ENCODE measurements at regions not wholly inside any gene's neighbourhood (a gene's known extent, or its start where the extent isn't known, plus 50 kb on each side); places are given as distances from the start of the nearest gene placed in this dataset.

GRCh38 chr2:156784020-156784701 is 348.0 kb downstream of the GPD2 start:
- Histone ChIP-seq H3K27me3 (ENCODE audit: control insufficient read depth, insufficient read depth, low read length) (no peaks in the 10 kb centered on the region), H3K9me3 (ENCODE audit: control insufficient read depth, low read length) (no peaks in the 10 kb centered on the region), H3K36me3 (ENCODE audit: control insufficient read depth, insufficient read depth, low read length) (no peaks in the 10 kb centered on the region), H3K4me3 (ENCODE audit: low read length) (no peak overlapping the region), H3K4me1 (ENCODE audit: control insufficient read depth, insufficient read depth, low read length) (no peaks in the 10 kb centered on the region), H3K9ac (ENCODE audit: low read length) (no peak overlapping the region)

GRCh38 chr2:156787517-156787916 is 351.3 kb downstream of the GPD2 start:
- no peaks in the 10 kb centered on the region for H3K36me3 ChIP-seq (ENCODE audit: control insufficient read depth, insufficient read depth, low read length)
- no peak overlapping the region for H3K4me3 ChIP-seq (ENCODE audit: low read length)
- no peak overlapping the region for H3K9ac ChIP-seq (ENCODE audit: low read length)
- H3K27me3 ChIP-seq (ENCODE audit: control insufficient read depth, insufficient read depth, low read length), result no peaks in the 10 kb centered on the region
- H3K9me3 ChIP-seq (ENCODE audit: control insufficient read depth, low read length), result no peaks in the 10 kb centered on the region
- H3K4me1 ChIP-seq (ENCODE audit: control insufficient read depth, insufficient read depth, low read length), result no peaks in the 10 kb centered on the region

- no peaks in the 10 kb centered on the region for H3K4me1 ChIP-seq (ENCODE audit: control insufficient read depth, insufficient read depth, low read length)
- H3K36me3 ChIP-seq (ENCODE audit: control insufficient read depth, insufficient read depth, low read length), result no peaks in the 10 kb centered on the region
- H3K27me3 ChIP-seq (ENCODE audit: control insufficient read depth, insufficient read depth, low read length), result no peaks in the 10 kb centered on the region
- no peaks in the 10 kb centered on the region for H3K9me3 ChIP-seq (ENCODE audit: control insufficient read depth, low read length)
- no peak overlapping the region for H3K4me3 ChIP-seq (ENCODE audit: low read length)
- no peak overlapping the region for H3K9ac ChIP-seq (ENCODE audit: low read length)
Measured at GRCh38 chr2:156790343-156791037, 354.3 kb downstream of the GPD2 start.

GRCh38 chr2:156792242-156792840 is 356.2 kb downstream of the GPD2 start:
- H3K4me1 ChIP-seq (ENCODE audit: control insufficient read depth, insufficient read depth, low read length), result no peaks in the 10 kb centered on the region
- H3K36me3 ChIP-seq (ENCODE audit: control insufficient read depth, insufficient read depth, low read length), result no peaks in the 10 kb centered on the region
- H3K9ac ChIP-seq (ENCODE audit: low read length), result no peak overlapping the region
- H3K27me3 ChIP-seq (ENCODE audit: control insufficient read depth, insufficient read depth, low read length), result no peaks in the 10 kb centered on the region
- no peaks in the 10 kb centered on the region for H3K9me3 ChIP-seq (ENCODE audit: control insufficient read depth, low read length)
- H3K4me3 ChIP-seq (ENCODE audit: low read length), result no peak overlapping the region

- Histone ChIP-seq H3K27me3 (ENCODE audit: control insufficient read depth, insufficient read depth, low read length) (no peaks in the 10 kb centered on the region), H3K9ac (ENCODE audit: low read length) (no peak overlapping the region), H3K9me3 (ENCODE audit: control insufficient read depth, low read length) (no peaks in the 10 kb centered on the region), H3K4me3 (ENCODE audit: low read length) (no peak overlapping the region), H3K36me3 (ENCODE audit: control insufficient read depth, insufficient read depth, low read length) (no peaks in the 10 kb centered on the region), H3K4me1 (ENCODE audit: control insufficient read depth, insufficient read depth, low read length) (no peaks in the 10 kb centered on the region)
Measured at GRCh38 chr2:156797832-156798231, 361.7 kb downstream of the GPD2 start.

- Histone ChIP-seq H3K36me3 (ENCODE audit: control insufficient read depth, insufficient read depth, low read length) (no peaks in the 10 kb centered on the region), H3K4me1 (ENCODE audit: control insufficient read depth, insufficient read depth, low read length) (no peaks in the 10 kb centered on the region), H3K9me3 (ENCODE audit: control insufficient read depth, low read length) (no peaks in the 10 kb centered on the region), H3K27me3 (ENCODE audit: control insufficient read depth, insufficient read depth, low read length) (no peaks in the 10 kb centered on the region), H3K4me3 (ENCODE audit: low read length) (no peak overlapping the region), H3K9ac (ENCODE audit: low read length) (no peak overlapping the region)
Measured at GRCh38 chr2:156800065-156800653, 364.0 kb downstream of the GPD2 start.

GRCh38 chr2:156800781-156801361 is 364.7 kb downstream of the GPD2 start:
- H3K4me3 ChIP-seq (ENCODE audit: low read length), result no peak overlapping the region
- no peaks in the 10 kb centered on the region for H3K27me3 ChIP-seq (ENCODE audit: control insufficient read depth, insufficient read depth, low read length)
- no peaks in the 10 kb centered on the region for H3K9me3 ChIP-seq (ENCODE audit: control insufficient read depth, low read length)
- no peak overlapping the region for H3K9ac ChIP-seq (ENCODE audit: low read length)
- H3K4me1 ChIP-seq (ENCODE audit: control insufficient read depth, insufficient read depth, low read length), result no peaks in the 10 kb centered on the region
- no peaks in the 10 kb centered on the region for H3K36me3 ChIP-seq (ENCODE audit: control insufficient read depth, insufficient read depth, low read length)

GRCh38 chr2:156803243-156803642 is 367.1 kb downstream of the GPD2 start:
- H3K36me3 ChIP-seq (ENCODE audit: control insufficient read depth, insufficient read depth, low read length), result no peaks in the 10 kb centered on the region
- H3K9ac ChIP-seq (ENCODE audit: low read length), result no peak overlapping the region
- H3K27me3 ChIP-seq (ENCODE audit: control insufficient read depth, insufficient read depth, low read length), result no peaks in the 10 kb centered on the region
- no peak overlapping the region for H3K4me3 ChIP-seq (ENCODE audit: low read length)
- H3K4me1 ChIP-seq (ENCODE audit: control insufficient read depth, insufficient read depth, low read length), result no peaks in the 10 kb centered on the region
- no peaks in the 10 kb centered on the region for H3K9me3 ChIP-seq (ENCODE audit: control insufficient read depth, low read length)

- Histone ChIP-seq H3K9ac (ENCODE audit: low read length) (no peak overlapping the region), H3K27me3 (ENCODE audit: control insufficient read depth, insufficient read depth, low read length) (no peaks in the 10 kb centered on the region), H3K4me3 (ENCODE audit: low read length) (no peak overlapping the region), H3K9me3 (ENCODE audit: control insufficient read depth, low read length) (no peaks in the 10 kb centered on the region), H3K4me1 (ENCODE audit: control insufficient read depth, insufficient read depth, low read length) (no peaks in the 10 kb centered on the region), H3K36me3 (ENCODE audit: control insufficient read depth, insufficient read depth, low read length) (no peaks in the 10 kb centered on the region)
Measured at GRCh38 chr2:156803967-156804366, 367.8 kb downstream of the GPD2 start.

- Histone ChIP-seq H3K9me3 (ENCODE audit: control insufficient read depth, low read length) (no peaks in the 10 kb centered on the region), H3K27me3 (ENCODE audit: control insufficient read depth, insufficient read depth, low read length) (no peaks in the 10 kb centered on the region), H3K4me3 (ENCODE audit: low read length) (no peak overlapping the region), H3K36me3 (ENCODE audit: control insufficient read depth, insufficient read depth, low read length) (no peaks in the 10 kb centered on the region), H3K4me1 (ENCODE audit: control insufficient read depth, insufficient read depth, low read length) (no peaks in the 10 kb centered on the region), H3K9ac (ENCODE audit: low read length) (no peak overlapping the region)
Measured at GRCh38 chr2:156810094-156810493, 373.9 kb downstream of the GPD2 start.

- Histone ChIP-seq H3K4me1 (ENCODE audit: control insufficient read depth, insufficient read depth, low read length) (no peaks in the 10 kb centered on the region), H3K27me3 (ENCODE audit: control insufficient read depth, insufficient read depth, low read length) (no peaks in the 10 kb centered on the region), H3K4me3 (ENCODE audit: low read length) (no peak overlapping the region), H3K36me3 (ENCODE audit: control insufficient read depth, insufficient read depth, low read length) (no peaks in the 10 kb centered on the region), H3K9me3 (ENCODE audit: control insufficient read depth, low read length) (no peaks in the 10 kb centered on the region), H3K9ac (ENCODE audit: low read length) (no peak overlapping the region)
Measured at GRCh38 chr2:156812496-156812895, 376.3 kb downstream of the GPD2 start.

GRCh38 chr2:156817430-156817829 is 381.3 kb downstream of the GPD2 start:
- no peak overlapping the region for H3K9ac ChIP-seq (ENCODE audit: low read length)
- no peaks in the 10 kb centered on the region for H3K9me3 ChIP-seq (ENCODE audit: control insufficient read depth, low read length)

More at GRCh38 chr2:156817430-156817829, 381.3 kb downstream of the GPD2 start:
- Histone ChIP-seq H3K27me3 (ENCODE audit: control insufficient read depth, insufficient read depth, low read length) (no peaks in the 10 kb centered on the region), H3K4me3 (ENCODE audit: low read length) (no peak overlapping the region), H3K36me3 (ENCODE audit: control insufficient read depth, insufficient read depth, low read length) (no peaks in the 10 kb centered on the region), H3K4me1 (ENCODE audit: control insufficient read depth, insufficient read depth, low read length) (no peaks in the 10 kb centered on the region)
